GM19372 (cell line): ENCODE measurements at regions not wholly inside any gene's neighbourhood (a gene's known extent, or its start where the extent isn't known, plus 50 kb on each side); places are given as distances from the start of the nearest gene placed in this dataset.
"Not testable (repeated sequence)": the region's sequence is repeated elsewhere in the genome, so short reads cannot be mapped to it uniquely, and the experiment has no call there.

Experiments used
- ATAC-seq: cut with Tn5 transposase; IDR thresholded peaks from one replicate; pipeline ENCODE4 v1.9.1; 2021; ENCODE audit warnings: mild to moderate bottlenecking, low read depth, moderate library complexity; ENCODE audit not compliant: unreplicated experiment

- no peak for ATAC-seq
Observed at GRCh38 chr2:66111706-66112105, 323.2 kb upstream of the MEIS1 start.

- ATAC-seq: no peak
Observed at GRCh38 chr2:66110608-66111007, 324.3 kb upstream of the MEIS1 start.

GRCh38 chr2:66110086-66110485 lies 324.8 kb upstream of the MEIS1 start:
- ATAC-seq: no peak

- ATAC-seq: no peak
Observed at GRCh38 chr2:66109419-66109818, 325.5 kb upstream of the MEIS1 start.

GRCh38 chr2:66105066-66105753 lies 329.7 kb upstream of the MEIS1 start:
- ATAC-seq: no peak

GRCh38 chr2:66103581-66103980 lies 331.3 kb upstream of the MEIS1 start:
- no peak for ATAC-seq

GRCh38 chr2:66101206-66101605 lies 333.7 kb upstream of the MEIS1 start:
- ATAC-seq: no peak

- ATAC-seq: no peak
Observed at GRCh38 chr2:66095820-66096345, 339.0 kb upstream of the MEIS1 start.

- not testable (repeated sequence) for ATAC-seq
Observed at GRCh38 chr2:66094689-66095088, 340.2 kb upstream of the MEIS1 start.

GRCh38 chr2:66093371-66093770 lies 341.6 kb upstream of the MEIS1 start:
- no peak for ATAC-seq

GRCh38 chr2:66084948-66085590 lies 349.9 kb upstream of the MEIS1 start:
- no peak for ATAC-seq

- ATAC-seq: no peak
Observed at GRCh38 chr2:66082581-66082980, 352.3 kb upstream of the MEIS1 start.

GRCh38 chr2:66080127-66080526 lies 354.8 kb upstream of the MEIS1 start:
- ATAC-seq: no peak

GRCh38 chr2:66073172-66073571 lies 361.8 kb upstream of the MEIS1 start:
- ATAC-seq: no peak

- ATAC-seq: no peak
Observed at GRCh38 chr2:66070721-66071602, 364.0 kb upstream of the MEIS1 start.

- no peak for ATAC-seq
Observed at GRCh38 chr2:66069937-66070720, 364.8 kb upstream of the MEIS1 start.

- ATAC-seq: no peak
Observed at GRCh38 chr2:66066032-66066431, 368.9 kb upstream of the MEIS1 start.

GRCh38 chr2:66059332-66059731 lies 375.6 kb upstream of the MEIS1 start:
- no peak for ATAC-seq

GRCh38 chr2:66058675-66059074 lies 376.2 kb upstream of the MEIS1 start:
- no peak for ATAC-seq

GRCh38 chr2:66057844-66058243 lies 377.1 kb upstream of the MEIS1 start:
- ATAC-seq: no peak
